ENCODE measurements at regions not wholly inside any gene's neighbourhood (a gene's known extent, or its start where the extent isn't known, plus 50 kb on each side); places are given as distances from the start of the nearest gene placed in this dataset.

DNA sequence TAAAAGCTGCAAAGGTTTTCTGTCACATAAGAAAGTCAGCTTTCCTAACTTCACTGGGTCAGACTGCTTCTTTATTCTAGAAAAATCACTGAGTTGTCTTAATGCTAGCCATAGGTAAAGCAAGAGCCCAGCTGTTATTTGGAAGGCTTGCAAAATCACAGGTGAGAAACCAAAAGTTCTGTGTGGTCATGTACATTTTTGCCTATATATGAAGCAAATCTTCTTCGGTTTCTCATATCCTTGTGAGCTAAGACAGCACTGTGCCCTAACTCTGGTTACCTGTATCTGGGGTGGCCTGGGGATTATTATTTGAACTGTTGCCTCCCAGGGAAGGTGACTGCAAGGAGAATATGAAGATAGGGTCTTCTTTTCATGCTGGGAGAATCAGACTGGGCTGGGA, 444.9 kb upstream of the CLINT1 start:
- H3K4me3 ChIP-seq (ENCODE audit: low read depth, low read length): no peak overlapping the region
- TF ChIP-seq, protein P1, sequence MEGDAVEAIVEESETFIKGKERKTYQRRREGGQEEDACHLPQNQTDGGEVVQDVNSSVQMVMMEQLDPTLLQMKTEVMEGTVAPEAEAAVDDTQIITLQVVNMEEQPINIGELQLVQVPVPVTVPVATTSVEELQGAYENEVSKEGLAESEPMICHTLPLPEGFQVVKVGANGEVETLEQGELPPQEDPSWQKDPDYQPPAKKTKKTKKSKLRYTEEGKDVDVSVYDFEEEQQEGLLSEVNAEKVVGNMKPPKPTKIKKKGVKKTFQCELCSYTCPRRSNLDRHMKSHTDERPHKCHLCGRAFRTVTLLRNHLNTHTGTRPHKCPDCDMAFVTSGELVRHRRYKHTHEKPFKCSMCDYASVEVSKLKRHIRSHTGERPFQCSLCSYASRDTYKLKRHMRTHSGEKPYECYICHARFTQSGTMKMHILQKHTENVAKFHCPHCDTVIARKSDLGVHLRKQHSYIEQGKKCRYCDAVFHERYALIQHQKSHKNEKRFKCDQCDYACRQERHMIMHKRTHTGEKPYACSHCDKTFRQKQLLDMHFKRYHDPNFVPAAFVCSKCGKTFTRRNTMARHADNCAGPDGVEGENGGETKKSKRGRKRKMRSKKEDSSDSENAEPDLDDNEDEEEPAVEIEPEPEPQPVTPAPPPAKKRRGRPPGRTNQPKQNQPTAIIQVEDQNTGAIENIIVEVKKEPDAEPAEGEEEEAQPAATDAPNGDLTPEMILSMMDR (conservative IDR thresholded peaks at IDR 0.05; ENCODE audit: low read depth, low read length): no peak
- no peak for DNase-seq (ENCODE audit: low read depth)

DNA sequence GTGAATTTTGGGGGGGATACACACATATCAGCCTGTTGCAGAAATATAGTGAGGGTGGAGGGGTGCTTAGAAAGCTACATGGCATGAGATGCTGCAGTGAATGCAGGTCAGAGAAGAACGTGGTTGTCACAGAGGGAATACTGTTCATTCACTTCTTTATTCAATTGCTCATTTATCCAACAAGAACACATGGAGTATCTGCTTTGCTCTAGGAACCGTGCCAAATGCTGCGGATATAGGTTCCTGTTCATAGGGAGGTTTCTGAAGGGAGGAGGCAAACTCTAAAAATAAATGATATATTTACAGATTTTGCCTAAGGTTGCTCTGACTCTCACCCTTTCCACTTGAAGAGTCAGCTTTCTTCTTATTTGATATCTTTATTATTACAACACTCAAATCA, 444.3 kb upstream of the CLINT1 start:
- TF ChIP-seq, protein P1 (conservative IDR thresholded peaks at IDR 0.05; ENCODE audit: low read depth, low read length): no peak
- no peak for DNase-seq (ENCODE audit: low read depth)
- H3K4me3 ChIP-seq (ENCODE audit: low read depth, low read length): no peak overlapping the region

DNA sequence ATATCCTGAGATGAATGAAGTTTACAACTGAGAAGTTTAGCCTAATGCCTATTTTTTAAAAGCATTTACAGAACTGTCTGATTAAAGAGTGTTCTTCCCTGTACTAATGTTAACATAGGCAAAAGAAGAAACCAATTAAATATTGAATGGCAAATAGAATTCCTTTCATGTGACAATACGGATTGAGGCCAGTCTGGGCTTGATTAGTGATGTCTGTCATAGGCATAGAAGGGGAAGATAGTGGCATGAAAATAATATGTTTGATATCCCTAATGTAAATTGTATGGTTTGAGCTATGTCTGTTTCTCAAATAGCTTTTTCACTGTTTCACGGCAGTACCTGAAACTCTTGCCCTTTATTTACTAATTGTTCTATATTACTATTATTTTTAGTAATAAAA, 443.1 kb upstream of the CLINT1 start:
- no peak for DNase-seq (ENCODE audit: low read depth)
- TF ChIP-seq, protein P1 (conservative IDR thresholded peaks at IDR 0.05; ENCODE audit: low read depth, low read length): no peak
- no peak overlapping the region for H3K4me3 ChIP-seq (ENCODE audit: low read depth, low read length)

DNA sequence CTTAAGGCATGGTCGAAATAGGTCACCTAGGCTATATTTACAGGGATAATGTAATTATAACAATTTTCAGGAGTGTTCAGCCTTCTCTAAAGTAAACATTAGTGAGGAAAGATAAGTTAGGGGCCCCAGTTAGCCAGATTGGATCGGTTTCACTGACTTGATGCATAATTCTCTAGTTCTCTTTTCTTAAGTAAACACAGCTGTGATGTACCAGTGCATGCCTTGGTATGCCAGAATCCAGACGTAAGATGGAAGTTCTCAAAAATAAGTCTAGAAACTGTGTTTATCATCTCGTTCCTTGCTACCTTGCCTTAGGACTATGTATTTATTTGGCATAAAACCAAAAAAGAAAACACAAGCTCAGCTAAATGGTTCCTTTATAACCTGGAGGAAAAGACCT, 442.2 kb upstream of the CLINT1 start:
- no peak overlapping the region for H3K4me3 ChIP-seq (ENCODE audit: low read depth, low read length)
- DNase-seq (ENCODE audit: low read depth): no peak
- TF ChIP-seq, protein P1 (conservative IDR thresholded peaks at IDR 0.05; ENCODE audit: low read depth, low read length): no peak

DNA sequence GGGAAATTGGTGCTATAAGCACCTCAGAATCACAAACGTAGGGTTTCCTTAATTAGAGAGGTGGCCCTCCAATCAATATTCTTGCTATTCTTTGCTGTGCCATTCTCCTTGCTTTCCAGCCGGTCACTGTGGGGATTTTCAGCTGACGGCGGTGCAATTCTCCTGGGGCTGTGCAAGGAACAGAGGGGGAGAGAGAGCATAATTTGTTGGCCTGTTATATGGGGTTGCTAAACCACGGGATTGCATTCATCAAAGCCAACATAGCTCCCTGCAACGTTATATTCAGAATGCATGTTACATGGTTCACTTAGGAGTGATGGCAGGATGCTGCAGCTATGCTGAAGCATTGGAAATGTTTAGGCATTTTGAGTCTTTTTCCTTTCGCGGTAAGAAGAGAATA, 441.3 kb upstream of the CLINT1 start:
- no peak for DNase-seq (ENCODE audit: low read depth)
- H3K4me3 ChIP-seq (ENCODE audit: low read depth, low read length): no peak overlapping the region
- TF ChIP-seq, protein P1 (conservative IDR thresholded peaks at IDR 0.05; ENCODE audit: low read depth, low read length): no peak

DNA sequence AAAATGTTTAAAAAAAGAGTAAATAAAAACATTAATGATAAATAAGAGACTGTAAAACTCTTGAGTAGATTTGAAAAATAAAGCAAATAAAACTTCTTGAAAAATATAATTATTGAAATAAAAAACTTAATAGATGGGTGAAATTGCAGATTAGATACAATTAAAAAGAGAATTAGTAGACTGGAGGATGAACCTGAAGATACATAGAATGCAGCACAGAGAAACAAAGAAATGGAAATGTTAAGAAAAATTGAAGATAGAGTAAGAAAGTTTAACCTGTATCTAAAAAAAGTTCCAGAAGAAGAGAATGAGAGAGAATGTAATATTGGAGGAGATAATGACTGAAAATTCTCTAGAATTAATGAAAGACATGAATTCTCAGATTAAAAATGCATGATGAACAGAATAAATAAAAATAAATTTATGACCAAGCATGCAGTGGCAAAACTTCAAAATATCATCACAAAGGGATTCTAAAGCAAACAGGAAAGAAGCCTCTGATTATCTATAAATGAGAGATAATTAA, 438.1 kb upstream of the CLINT1 start:
- DNase-seq (ENCODE audit: low read depth): no peak
- no peak overlapping the region for H3K4me3 ChIP-seq (ENCODE audit: low read depth, low read length)
- TF ChIP-seq, protein P1 (conservative IDR thresholded peaks at IDR 0.05; ENCODE audit: low read depth, low read length): no peak

DNA sequence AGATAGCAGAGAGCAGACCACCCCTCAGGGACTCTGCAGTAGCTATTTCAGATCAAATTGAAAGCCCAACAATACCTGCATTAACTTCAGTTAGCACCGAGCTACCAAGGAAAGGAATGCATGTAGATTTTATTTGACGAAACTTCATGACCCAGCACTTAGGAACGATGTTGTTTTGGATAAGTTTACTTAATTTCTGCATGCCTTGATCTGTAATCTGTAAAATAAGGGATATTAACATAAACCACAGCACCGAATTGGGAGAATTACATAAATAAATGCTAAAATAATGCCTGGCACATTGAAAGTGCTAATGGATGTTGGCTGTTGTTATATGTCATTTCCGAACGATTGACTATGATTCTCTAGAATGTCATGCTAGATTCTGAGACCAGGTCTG, 435.8 kb upstream of the CLINT1 start:
- DNase-seq (ENCODE audit: low read depth): no peak
- H3K4me3 ChIP-seq (ENCODE audit: low read depth, low read length): no peak overlapping the region
- TF ChIP-seq, protein P1 (conservative IDR thresholded peaks at IDR 0.05; ENCODE audit: low read depth, low read length): no peak
